Right ventricle myocardium inferior (tissue), 1 donor: ENCODE measurements at regions not wholly inside any gene's neighbourhood (a gene's known extent, or its start where the extent isn't known, plus 50 kb on each side); places are given as distances from the start of the nearest gene placed in this dataset.
"Not testable (repeated sequence)": the region's sequence is repeated elsewhere in the genome, so short reads cannot be mapped to it uniquely, and the experiment has no call there.

Experiments
- ATAC-seq: fragments of 200-7000 bp; cut with Tn5 transposase; one replicate; pipeline ENCODE4 v1.9.1; 2020; ENCODE audit warnings: mild to moderate bottlenecking, moderate library complexity
- DNase-seq: peaks from one replicate; pipeline ENCODE4 v3.0.0; 2021; ENCODE audit errors: missing footprints
- intact Hi-C: fragments of 100-400 bp; cut with DNase I; formaldehyde crosslinking; loops from one replicate; pipeline ENCODE4 v1.11.0; 2022
- donor health status: DM: no; HTN: yes; CAD: no; lungs with severe emphysema.

GRCh38 chr2:177007726-177008125 lies 204.9 kb upstream of the HNRNPA3 start:
- intact Hi-C loops, ATAC-seq, DNase-seq: not testable (repeated sequence)

GRCh38 chr2:177008662-177009061 lies 203.9 kb upstream of the HNRNPA3 start:
- DNase-seq, ATAC-seq, intact Hi-C loops: not testable (repeated sequence)

GRCh38 chr2:177010146-177010545 lies 202.4 kb upstream of the HNRNPA3 start:
- ATAC-seq, result no peak
- intact Hi-C loops, result no loop called here

GRCh38 chr2:177010861-177011260 lies 201.7 kb upstream of the HNRNPA3 start:
- DNase-seq (no peak), ATAC-seq (no peak)
- intact Hi-C loops, result no loop called here

More at GRCh38 chr2:177010146-177010545, 202.4 kb upstream of the HNRNPA3 start:
- DNase-seq, result no peak

GRCh38 chr2:177014946-177015345 lies 197.6 kb upstream of the HNRNPA3 start:
- DNase-seq, result no peak
- intact Hi-C loops, result no loop called here
- ATAC-seq, result no peak

- intact Hi-C loops, result no loop called here
- ATAC-seq (no peak), DNase-seq (no peak)
These were observed 197.2 kb upstream of the HNRNPA3 start for GRCh38 chr2:177015356-177015923.

- intact Hi-C loops, result no loop called here
- DNase-seq (no peak), ATAC-seq (no peak)
These were observed 192.0 kb upstream of the HNRNPA3 start for GRCh38 chr2:177020524-177021119.

- intact Hi-C loops, result no loop called here
- ATAC-seq (no peak), DNase-seq (no peak)
These were observed 190.8 kb upstream of the HNRNPA3 start for GRCh38 chr2:177021706-177022343.

- ATAC-seq, result no peak
- no peak for DNase-seq
These were observed 187.8 kb upstream of the HNRNPA3 start for GRCh38 chr2:177024765-177025164.

GRCh38 chr2:177026253-177026652 lies 186.3 kb upstream of the HNRNPA3 start:
- DNase-seq (no peak), ATAC-seq (no peak)
- intact Hi-C loops, result no loop called here

More at GRCh38 chr2:177024765-177025164, 187.8 kb upstream of the HNRNPA3 start:
- intact Hi-C loops, result no loop called here

- ATAC-seq, result no peak
- intact Hi-C loops, result no loop called here
These were observed 185.6 kb upstream of the HNRNPA3 start for GRCh38 chr2:177026956-177027355.

GRCh38 chr2:177028296-177028695 lies 184.3 kb upstream of the HNRNPA3 start:
- ATAC-seq, result no peak
- intact Hi-C loops, result no loop called here
- no peak for DNase-seq

More at GRCh38 chr2:177026956-177027355, 185.6 kb upstream of the HNRNPA3 start:
- DNase-seq, result no peak

- ATAC-seq, result no peak
- intact Hi-C loops, result no loop called here
- DNase-seq, result no peak
These were observed 183.5 kb upstream of the HNRNPA3 start for GRCh38 chr2:177029075-177029474.

GRCh38 chr2:177029501-177029900 lies 183.1 kb upstream of the HNRNPA3 start:
- intact Hi-C loops, result no loop called here
- DNase-seq, result no peak
- ATAC-seq, result no peak

GRCh38 chr2:177029901-177030300 lies 182.7 kb upstream of the HNRNPA3 start:
- ATAC-seq (no peak), DNase-seq (no peak)
- intact Hi-C loops, result no loop called here

GRCh38 chr2:177030451-177031105 lies 182.0 kb upstream of the HNRNPA3 start:
- no peak for DNase-seq
- intact Hi-C loops, result no loop called here
- ATAC-seq, result no peak

GRCh38 chr2:177031438-177032180 lies 181.0 kb upstream of the HNRNPA3 start:
- ATAC-seq (no peak), DNase-seq (no peak)
- intact Hi-C loops, result no loop called here

GRCh38 chr2:177036747-177037146 lies 175.8 kb upstream of the HNRNPA3 start:
- ATAC-seq, result no peak
- DNase-seq, result no peak
- intact Hi-C loops, result no loop called here

GRCh38 chr2:177037569-177037968 lies 175.0 kb upstream of the HNRNPA3 start:
- no peak for DNase-seq
- no peak for ATAC-seq
- intact Hi-C loops, result no loop called here
